ENCODE measurements at regions not wholly inside any gene's neighbourhood (a gene's known extent, or its start where the extent isn't known, plus 50 kb on each side); places are given as distances from the start of the nearest gene placed in this dataset.

- intact Hi-C loops (cut with DNase I), result no loop called here
- Histone ChIP-seq H3K4me3 (no peak overlapping the region), H3K27ac (no peak overlapping the region), H3K4me1 (no peaks in the 10 kb centered on the region), H3K9me3 (no peaks in the 10 kb centered on the region), H3K36me3 (no peaks in the 10 kb centered on the region), H3K27me3 (no peaks in the 10 kb centered on the region)
- TF ChIP-seq CTCF (IDR thresholded peaks at IDR 0.05), result no peak
- no peak for DNase-seq
- no peak for ATAC-seq
Measured at GRCh38 chr11:127713226-127713625, 712.7 kb upstream of the KIRREL3 start.

- Histone ChIP-seq H3K4me1 (no peaks in the 10 kb centered on the region), H3K9me3 (no peaks in the 10 kb centered on the region), H3K27me3 (no peaks in the 10 kb centered on the region), H3K4me3 (no peak overlapping the region), H3K36me3 (no peaks in the 10 kb centered on the region), H3K27ac (no peak overlapping the region)
- TF ChIP-seq CTCF (IDR thresholded peaks at IDR 0.05), result no peak
- intact Hi-C loops (cut with DNase I), result no loop called here
- DNase-seq, result no peak
- no peak for ATAC-seq
Measured at GRCh38 chr11:127711748-127712147, 711.2 kb upstream of the KIRREL3 start.

- no peaks in the 10 kb centered on the region for H3K27me3 ChIP-seq
Measured at GRCh38 chr11:127710831-127711230, 710.3 kb upstream of the KIRREL3 start.

GRCh38 chr11:127709960-127710359, 709.4 kb upstream of the KIRREL3 start:
- ATAC-seq (no peak), DNase-seq (no peak)
- intact Hi-C loops (cut with DNase I), result no loop called here
- Histone ChIP-seq H3K27me3 (no peaks in the 10 kb centered on the region), H3K27ac (no peak overlapping the region), H3K36me3 (no peaks in the 10 kb centered on the region), H3K4me3 (no peak overlapping the region), H3K4me1 (no peaks in the 10 kb centered on the region), H3K9me3 (no peaks in the 10 kb centered on the region)
- TF ChIP-seq CTCF (IDR thresholded peaks at IDR 0.05), result no peak

More at GRCh38 chr11:127710831-127711230, 710.3 kb upstream of the KIRREL3 start:
- Histone ChIP-seq H3K4me3 (no peak overlapping the region), H3K9me3 (no peaks in the 10 kb centered on the region), H3K36me3 (no peaks in the 10 kb centered on the region), H3K4me1 (no peaks in the 10 kb centered on the region), H3K27ac (no peak overlapping the region)
- no peak for DNase-seq
- intact Hi-C loops (cut with DNase I), result no loop called here
- ATAC-seq, result no peak
- no peak for TF ChIP-seq CTCF (IDR thresholded peaks at IDR 0.05)

- intact Hi-C loops (cut with DNase I), result no loop called here
- H3K9me3 ChIP-seq, result peaks cover 0 to 5% of the 10 kb centered on the region in 2 donors
- DNase-seq (no peak), ATAC-seq (no peak)
- H3K4me3 ChIP-seq, result no peak overlapping the region
- no peaks in the 10 kb centered on the region for H3K4me1 ChIP-seq
- TF ChIP-seq CTCF (IDR thresholded peaks at IDR 0.05), result no peak
- no peaks in the 10 kb centered on the region for H3K36me3 ChIP-seq
- no peak overlapping the region for H3K27ac ChIP-seq
- H3K27me3 ChIP-seq, result no peaks in the 10 kb centered on the region
Measured at GRCh38 chr11:127693686-127694085, 693.1 kb upstream of the KIRREL3 start.
